ENCODE measurements at regions not wholly inside any gene's neighbourhood (a gene's known extent, or its start where the extent isn't known, plus 50 kb on each side); places are given as distances from the start of the nearest gene placed in this dataset.

DNA sequence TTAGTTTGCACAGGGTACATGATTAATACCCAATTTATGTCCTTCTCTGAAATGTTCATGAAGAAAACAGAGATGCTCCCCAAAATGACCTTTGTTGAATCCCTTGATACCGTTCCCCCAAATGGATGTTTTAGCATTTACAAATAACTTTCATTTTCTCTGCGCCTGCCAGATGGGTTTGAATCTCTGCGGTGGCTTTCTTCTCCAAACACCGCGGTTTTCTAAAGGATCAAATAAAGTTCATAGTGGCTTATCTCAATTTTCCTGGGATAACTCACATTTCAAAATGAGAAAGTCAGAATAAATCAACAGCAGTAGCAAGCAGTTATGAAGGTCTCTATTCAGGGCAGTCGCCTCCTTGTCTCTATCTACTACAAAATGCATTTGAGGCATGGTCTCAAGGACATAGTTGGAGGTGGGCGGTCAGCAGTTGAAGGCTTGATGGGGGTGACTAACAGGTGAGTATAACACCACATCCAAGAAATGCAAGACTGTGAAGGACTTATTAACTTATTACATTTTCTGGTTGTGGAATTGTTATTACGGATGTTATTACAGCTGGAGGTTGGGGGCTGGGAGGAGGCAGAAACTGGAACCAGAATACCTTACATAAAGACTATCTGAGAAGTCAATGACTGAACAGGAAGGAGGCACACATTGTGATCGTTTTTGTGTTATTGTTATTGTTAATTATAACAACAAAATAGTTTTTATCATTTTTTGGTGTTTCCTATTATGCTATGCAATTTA lies 1513.3 kb downstream of the FAM181B start:
- no peak overlapping the region for H4K8ac ChIP-seq (ENCODE audit: low read depth, low read length)
- H3K9ac ChIP-seq (ENCODE audit: low read depth, low read length, poor library complexity) = no peak overlapping the region
- H3K36me3 ChIP-seq (replicated peaks in 1 of 2; ENCODE audit: control insufficient read depth in 2 of 2, insufficient read depth in 2 of 2, low read length in 2 of 2) = no peaks in the 10 kb centered on the region
- H2AFZ ChIP-seq (ENCODE audit: low read length) = no peak overlapping the region
- DNase-seq (ENCODE audit: low spot score) = no peak
- no peak overlapping the region for H2BK5ac ChIP-seq (ENCODE audit: low read length)
- no peak overlapping the region for H3K23ac ChIP-seq (ENCODE audit: low read depth, low read length, poor library complexity)
- no peak overlapping the region for H4K91ac ChIP-seq (ENCODE audit: low read depth, low read length, poor library complexity)
- H3K27me3 ChIP-seq (ENCODE audit: control insufficient read depth in 3 of 3, insufficient read depth in 3 of 3, low read depth in 1 of 3, low read length in 3 of 3) = no peaks in the 10 kb centered on the region
- no peaks in the 10 kb centered on the region for H3K79me1 ChIP-seq (ENCODE audit: low read depth, low read length)
- no peak overlapping the region for H3K4ac ChIP-seq (ENCODE audit: low read length)
- H3K14ac ChIP-seq (ENCODE audit: low read length) = no peak overlapping the region
- H3K4me3 ChIP-seq (ENCODE audit: low read length in 2 of 2) = no peak overlapping the region
- H2AK5ac ChIP-seq (ENCODE audit: low read depth, low read length) = no peak overlapping the region
- H3K4me1 ChIP-seq (ENCODE audit: control insufficient read depth in 2 of 2, insufficient read depth in 1 of 2, low read depth in 1 of 2, low read length in 2 of 2) = peaks cover 0 to 2% of the 10 kb centered on the region in 2 donors
- H3K27ac ChIP-seq (replicated peaks; ENCODE audit: low read length) = no peak overlapping the region
- H2BK15ac ChIP-seq (ENCODE audit: low read length) = no peak overlapping the region
- H2BK120ac ChIP-seq (ENCODE audit: low read depth, low read length) = no peak overlapping the region
- no peak overlapping the region for H3K18ac ChIP-seq (ENCODE audit: low read length)
- no peak overlapping the region for H3K4me2 ChIP-seq (ENCODE audit: insufficient read depth, low read length, poor library complexity, severe bottlenecking)
- WGBS, 2 donors (ENCODE audit: extremely low coverage in 2 of 2, insufficient read length in 2 of 2, insufficient replicate concordance in 1 of 2) = no CpG with 5 or more reads among the region's 9 CpGs
- no peak overlapping the region for H2BK12ac ChIP-seq (ENCODE audit: low read length)
- H3K9me3 ChIP-seq (replicated peaks in 1 of 2; ENCODE audit: control insufficient read depth in 2 of 2, insufficient read depth in 1 of 2, low read depth in 1 of 2, low read length in 2 of 2) = no peaks in the 10 kb centered on the region

DNA sequence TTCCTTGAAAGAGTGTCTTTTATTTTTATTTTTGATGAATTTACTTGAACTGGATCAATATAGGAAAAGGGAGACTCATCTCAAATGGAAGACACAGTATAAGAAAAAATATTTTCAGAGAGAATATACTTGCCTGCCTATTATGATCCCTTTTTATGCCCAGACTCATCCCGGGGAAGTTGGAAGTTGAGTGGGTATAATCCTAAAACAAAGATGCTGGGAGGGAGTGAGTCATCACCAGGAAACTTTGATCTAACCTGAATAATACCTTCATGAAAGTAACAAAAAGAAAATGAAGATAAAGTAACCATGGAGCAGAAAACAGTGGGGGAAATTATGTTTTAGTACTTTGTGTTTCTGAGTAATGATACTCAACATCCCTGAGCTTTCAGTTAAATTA lies 1514.0 kb downstream of the FAM181B start:
- H4K8ac ChIP-seq (ENCODE audit: low read depth, low read length) = no peak overlapping the region
- no peak overlapping the region for H3K18ac ChIP-seq (ENCODE audit: low read length)
- no peaks in the 10 kb centered on the region for H3K79me1 ChIP-seq (ENCODE audit: low read depth, low read length)
- no peak overlapping the region for H2BK120ac ChIP-seq (ENCODE audit: low read depth, low read length)
- no peak overlapping the region for H3K27ac ChIP-seq (replicated peaks; ENCODE audit: low read length)
- no peak overlapping the region for H3K4ac ChIP-seq (ENCODE audit: low read length)
- no peak overlapping the region for H4K91ac ChIP-seq (ENCODE audit: low read depth, low read length, poor library complexity)
- WGBS, 2 donors (ENCODE audit: extremely low coverage in 2 of 2, insufficient read length in 2 of 2, insufficient replicate concordance in 1 of 2) = no CpG with 5 or more reads among the region's 1 CpG
- H3K36me3 ChIP-seq (replicated peaks in 1 of 2; ENCODE audit: control insufficient read depth in 2 of 2, insufficient read depth in 2 of 2, low read length in 2 of 2) = no peaks in the 10 kb centered on the region
- H3K14ac ChIP-seq (ENCODE audit: low read length) = no peak overlapping the region
- peaks cover 0 to 2% of the 10 kb centered on the region in 2 donors for H3K4me1 ChIP-seq (ENCODE audit: control insufficient read depth in 2 of 2, insufficient read depth in 1 of 2, low read depth in 1 of 2, low read length in 2 of 2)
- H3K9me3 ChIP-seq (replicated peaks in 1 of 2; ENCODE audit: control insufficient read depth in 2 of 2, insufficient read depth in 1 of 2, low read depth in 1 of 2, low read length in 2 of 2) = no peaks in the 10 kb centered on the region
- H2BK15ac ChIP-seq (ENCODE audit: low read length) = no peak overlapping the region
- no peak overlapping the region for H2AFZ ChIP-seq (ENCODE audit: low read length)
- H3K4me3 ChIP-seq (ENCODE audit: low read length in 2 of 2) = no peak overlapping the region
- no peak overlapping the region for H3K9ac ChIP-seq (ENCODE audit: low read depth, low read length, poor library complexity)
- DNase-seq (ENCODE audit: low spot score) = no peak
- H2BK12ac ChIP-seq (ENCODE audit: low read length) = no peak overlapping the region
- no peak overlapping the region for H2AK5ac ChIP-seq (ENCODE audit: low read depth, low read length)
- H3K27me3 ChIP-seq (ENCODE audit: control insufficient read depth in 3 of 3, insufficient read depth in 3 of 3, low read depth in 1 of 3, low read length in 3 of 3) = no peaks in the 10 kb centered on the region
- H3K4me2 ChIP-seq (ENCODE audit: insufficient read depth, low read length, poor library complexity, severe bottlenecking) = no peak overlapping the region
- no peak overlapping the region for H3K23ac ChIP-seq (ENCODE audit: low read depth, low read length, poor library complexity)
- no peak overlapping the region for H2BK5ac ChIP-seq (ENCODE audit: low read length)

DNA sequence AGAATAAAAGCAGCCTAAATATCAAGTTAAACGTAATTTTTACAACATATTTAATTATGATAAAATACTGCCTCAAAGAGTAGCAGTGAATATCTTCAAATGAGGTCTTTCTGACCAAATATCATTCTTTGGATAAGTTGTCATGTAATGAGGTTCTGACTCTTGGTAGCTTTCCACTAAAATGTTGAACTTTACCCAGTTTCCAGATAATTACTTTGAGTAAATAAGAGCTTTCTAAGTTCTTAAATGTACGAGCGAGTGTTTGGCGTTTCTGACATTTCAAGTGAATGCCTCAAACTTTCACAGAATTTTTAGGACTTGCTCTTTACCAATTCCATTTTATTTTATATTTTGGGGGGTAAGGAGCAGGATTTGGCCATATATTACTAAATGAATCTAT lies 1515.2 kb downstream of the FAM181B start:
- Histone ChIP-seq H2BK15ac (ENCODE audit: low read length) (no peak overlapping the region), H3K79me1 (ENCODE audit: low read depth, low read length) (no peaks in the 10 kb centered on the region), H2BK5ac (ENCODE audit: low read length) (no peak overlapping the region), H3K4me2 (ENCODE audit: insufficient read depth, low read length, poor library complexity, severe bottlenecking) (no peak overlapping the region), H3K9me3 (replicated peaks in 1 of 2; ENCODE audit: control insufficient read depth in 2 of 2, insufficient read depth in 1 of 2, low read depth in 1 of 2, low read length in 2 of 2) (no peaks in the 10 kb centered on the region), H3K4me1 (ENCODE audit: control insufficient read depth in 2 of 2, insufficient read depth in 1 of 2, low read depth in 1 of 2, low read length in 2 of 2) (peaks cover 0 to 2% of the 10 kb centered on the region in 2 donors), H2AFZ (ENCODE audit: low read length) (no peak overlapping the region), H3K4me3 (ENCODE audit: low read length in 2 of 2) (no peak overlapping the region), H3K36me3 (replicated peaks in 1 of 2; ENCODE audit: control insufficient read depth in 2 of 2, insufficient read depth in 2 of 2, low read length in 2 of 2) (no peaks in the 10 kb centered on the region), H2AK5ac (ENCODE audit: low read depth, low read length) (no peak overlapping the region), H3K4ac (ENCODE audit: low read length) (no peak overlapping the region), H4K8ac (ENCODE audit: low read depth, low read length) (no peak overlapping the region), H2BK12ac (ENCODE audit: low read length) (no peak overlapping the region), H4K91ac (ENCODE audit: low read depth, low read length, poor library complexity) (no peak overlapping the region), H3K27me3 (ENCODE audit: control insufficient read depth in 3 of 3, insufficient read depth in 3 of 3, low read depth in 1 of 3, low read length in 3 of 3) (no peaks in the 10 kb centered on the region), H2BK120ac (ENCODE audit: low read depth, low read length) (no peak overlapping the region), H3K27ac (replicated peaks; ENCODE audit: low read length) (no peak overlapping the region), H3K9ac (ENCODE audit: low read depth, low read length, poor library complexity) (no peak overlapping the region), H3K14ac (ENCODE audit: low read length) (no peak overlapping the region), H3K18ac (ENCODE audit: low read length) (no peak overlapping the region), H3K23ac (ENCODE audit: low read depth, low read length, poor library complexity) (no peak overlapping the region)
- WGBS, 2 donors (ENCODE audit: extremely low coverage in 2 of 2, insufficient read length in 2 of 2, insufficient replicate concordance in 1 of 2) = no CpG with 5 or more reads among the region's 4 CpGs
- DNase-seq (ENCODE audit: low spot score) = no peak

DNA sequence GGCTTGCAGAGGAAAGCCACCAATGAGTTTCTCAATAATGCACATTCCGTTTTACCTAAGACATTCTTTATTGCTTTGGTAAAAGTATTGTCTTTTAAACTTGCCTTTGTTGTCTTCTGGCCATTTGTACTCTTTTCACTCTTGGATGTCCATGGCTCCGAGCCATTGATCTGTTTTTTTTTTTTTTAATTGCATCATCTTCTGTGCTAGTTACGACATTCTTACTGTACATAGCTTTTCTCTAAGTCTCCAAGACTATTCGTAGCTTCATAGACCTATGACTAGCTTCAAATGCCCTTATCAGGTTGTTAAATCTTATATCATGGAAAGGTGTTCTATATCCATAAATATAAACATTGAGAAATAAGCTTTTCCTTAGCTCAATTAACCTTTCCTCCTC lies 1522.6 kb downstream of the FAM181B start:
- H3K4me1 ChIP-seq (ENCODE audit: control insufficient read depth in 2 of 2, insufficient read depth in 1 of 2, low read depth in 1 of 2, low read length in 2 of 2) = no peaks in the 10 kb centered on the region
- H2BK12ac ChIP-seq (ENCODE audit: low read length) = no peak overlapping the region
- no peak overlapping the region for H2BK5ac ChIP-seq (ENCODE audit: low read length)
- H3K4me3 ChIP-seq (ENCODE audit: low read length in 2 of 2) = no peak overlapping the region
- H4K8ac ChIP-seq (ENCODE audit: low read depth, low read length) = no peak overlapping the region
- H3K4me2 ChIP-seq (ENCODE audit: insufficient read depth, low read length, poor library complexity, severe bottlenecking) = no peak overlapping the region
- no peak overlapping the region for H4K91ac ChIP-seq (ENCODE audit: low read depth, low read length, poor library complexity)
- H2AK5ac ChIP-seq (ENCODE audit: low read depth, low read length) = no peak overlapping the region
- no peaks in the 10 kb centered on the region for H3K9me3 ChIP-seq (replicated peaks in 1 of 2; ENCODE audit: control insufficient read depth in 2 of 2, insufficient read depth in 1 of 2, low read depth in 1 of 2, low read length in 2 of 2)
- H3K36me3 ChIP-seq (replicated peaks in 1 of 2; ENCODE audit: control insufficient read depth in 2 of 2, insufficient read depth in 2 of 2, low read length in 2 of 2) = no peaks in the 10 kb centered on the region
- no peak overlapping the region for H3K4ac ChIP-seq (ENCODE audit: low read length)
- DNase-seq (ENCODE audit: low spot score) = no peak
- H3K27me3 ChIP-seq (ENCODE audit: control insufficient read depth in 3 of 3, insufficient read depth in 3 of 3, low read depth in 1 of 3, low read length in 3 of 3) = peaks cover 0 to 2% (median 0%) of the 10 kb centered on the region in 3 experiments
- no peak overlapping the region for H2AFZ ChIP-seq (ENCODE audit: low read length)
- H3K18ac ChIP-seq (ENCODE audit: low read length) = no peak overlapping the region
- no CpG with 5 or more reads among the region's 4 CpGs for WGBS, 2 donors (ENCODE audit: extremely low coverage in 2 of 2, insufficient read length in 2 of 2, insufficient replicate concordance in 1 of 2)
- no peak overlapping the region for H2BK15ac ChIP-seq (ENCODE audit: low read length)
- no peak overlapping the region for H3K14ac ChIP-seq (ENCODE audit: low read length)
- H3K27ac ChIP-seq (replicated peaks; ENCODE audit: low read length) = no peak overlapping the region
- no peak overlapping the region for H2BK120ac ChIP-seq (ENCODE audit: low read depth, low read length)
- no peak overlapping the region for H3K9ac ChIP-seq (ENCODE audit: low read depth, low read length, poor library complexity)
- H3K79me1 ChIP-seq (ENCODE audit: low read depth, low read length) = peaks cover 2% of the 10 kb centered on the region
- no peak overlapping the region for H3K23ac ChIP-seq (ENCODE audit: low read depth, low read length, poor library complexity)
